ENCODE measurements at regions not wholly inside any gene's neighbourhood (a gene's known extent, or its start where the extent isn't known, plus 50 kb on each side); places are given as distances from the start of the nearest gene placed in this dataset.

DNA sequence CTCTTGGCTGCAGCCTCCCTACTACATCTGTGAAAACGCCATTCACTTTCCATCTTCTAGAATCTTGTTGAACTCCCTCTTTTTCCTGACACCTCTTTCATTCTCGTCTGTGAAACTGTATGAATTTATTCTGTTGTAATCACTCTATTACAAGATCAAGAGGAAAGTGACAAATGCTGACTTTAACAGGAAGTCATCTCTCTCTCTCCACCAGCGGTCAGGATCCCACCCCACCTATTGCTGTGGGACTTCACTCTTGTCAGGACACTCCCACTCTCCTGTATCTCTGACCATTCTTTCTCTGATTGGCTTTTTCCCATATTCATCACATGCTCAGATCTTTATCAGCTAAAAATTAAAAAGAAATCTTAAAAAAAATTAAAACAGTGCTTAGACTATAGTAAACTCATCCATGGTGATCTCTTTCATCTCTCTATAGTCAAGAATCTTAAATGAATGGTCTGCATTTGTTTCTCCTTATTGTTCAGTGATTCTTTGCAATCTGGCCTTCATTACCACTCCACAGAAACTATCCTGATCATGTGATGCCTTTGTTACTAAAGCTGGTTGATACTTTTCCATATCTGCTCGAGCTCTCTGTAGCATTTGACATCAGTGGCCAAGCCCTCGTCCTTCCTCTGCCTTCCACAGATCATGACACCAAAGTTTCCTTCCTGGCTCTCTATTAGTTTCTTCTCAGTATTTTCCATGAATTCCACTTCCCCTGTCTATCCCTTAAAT, 113.6 kb downstream of the UCHL5 start:
- DNase-seq (ENCODE audit: low read depth), result no peak

DNA sequence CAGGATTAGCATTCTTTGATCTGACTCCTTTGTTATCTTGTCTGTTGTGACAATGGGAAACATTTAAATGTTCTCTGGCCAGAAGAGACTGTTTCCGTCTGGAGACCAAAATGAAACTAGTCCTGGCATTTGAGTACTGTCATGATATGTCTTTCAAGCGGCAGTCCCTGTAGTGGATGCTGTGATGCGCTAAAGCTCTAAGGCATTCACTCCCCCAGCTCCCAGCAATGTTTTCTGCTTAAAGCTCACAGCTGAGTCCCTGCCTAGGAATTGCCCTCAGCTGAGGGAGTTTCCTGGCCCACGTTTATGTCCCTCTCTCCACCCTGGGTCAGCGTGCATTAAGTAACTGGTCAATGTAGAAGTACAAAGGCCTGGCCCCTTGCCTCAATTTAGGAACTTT, 109.4 kb downstream of the UCHL5 start:
- no peak for DNase-seq (ENCODE audit: low read depth)

DNA sequence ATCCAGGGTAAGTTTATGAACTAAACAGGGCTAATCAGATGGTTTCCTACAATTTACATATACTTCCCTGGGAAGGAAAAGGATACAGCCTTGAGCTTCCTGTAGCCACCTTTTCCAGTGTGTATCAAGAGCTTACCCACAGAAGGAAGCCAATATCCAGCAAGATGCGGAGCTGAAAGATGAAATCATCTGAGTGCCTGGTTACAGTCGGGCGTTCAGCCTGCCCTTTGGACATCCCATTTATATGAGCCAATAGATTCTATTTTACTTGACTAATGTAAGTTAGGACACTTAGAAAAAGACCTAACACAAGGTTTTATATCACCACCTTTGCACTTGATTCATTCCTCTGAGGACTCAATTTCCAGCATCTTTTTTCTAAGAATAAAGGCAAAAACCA, 108.2 kb downstream of the UCHL5 start:
- no peak for DNase-seq (ENCODE audit: low read depth)

DNA sequence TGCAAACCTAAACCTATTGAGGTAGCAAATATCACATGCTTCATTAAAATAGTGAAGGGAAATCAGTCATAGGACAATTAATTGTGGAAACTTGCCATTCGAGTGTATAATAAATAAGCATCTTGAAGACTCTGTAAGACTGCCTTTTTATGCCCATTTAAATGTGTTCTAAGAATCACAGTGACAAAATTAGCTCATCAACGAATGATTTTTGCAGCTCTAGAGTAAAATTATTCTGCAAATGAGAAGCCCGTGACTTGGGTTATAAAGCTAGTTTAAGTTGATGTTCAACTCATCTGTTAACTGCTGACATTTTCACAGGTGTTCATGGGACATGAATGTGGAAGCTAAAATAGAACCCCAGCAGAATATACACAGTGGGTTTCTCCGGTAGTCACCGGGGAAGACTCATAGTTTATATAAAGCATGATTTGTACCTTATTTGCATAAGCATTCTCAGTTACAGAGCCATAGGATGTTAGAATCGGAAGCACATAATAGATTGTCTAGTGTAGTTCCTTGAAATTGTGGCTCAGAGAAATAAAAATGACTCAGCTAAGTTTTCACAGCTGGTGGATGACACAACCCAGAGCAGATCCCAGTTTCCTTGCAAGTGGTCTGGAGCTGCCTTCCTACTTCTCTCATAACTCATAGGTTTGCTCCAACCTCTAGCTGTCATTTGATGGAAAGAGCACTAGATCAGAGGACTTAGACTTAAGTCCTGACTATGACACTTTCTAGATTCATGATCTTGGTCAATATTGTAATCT, 107.3 kb downstream of the UCHL5 start:
- peak; percentile 79 for DNase-seq (ENCODE audit: low read depth)

DNA sequence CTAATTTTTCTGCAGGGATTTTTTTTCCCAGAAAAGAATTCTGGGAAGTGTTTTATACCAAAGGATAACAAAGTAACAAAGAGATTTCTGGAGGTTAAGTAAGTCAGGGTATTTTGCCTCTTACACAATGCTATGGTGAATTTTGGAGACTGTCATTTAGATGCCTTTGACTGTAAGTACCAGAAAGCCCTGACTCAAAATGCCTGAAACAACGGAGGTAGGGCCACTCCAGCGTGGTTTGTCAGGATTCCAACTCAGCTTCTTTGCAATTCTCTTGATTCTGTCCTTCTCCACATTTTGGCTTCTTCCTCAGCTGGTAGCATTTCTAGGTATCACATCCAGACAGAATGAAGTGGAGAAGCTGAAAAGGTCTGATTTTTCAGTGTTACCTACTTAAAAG, 106.5 kb downstream of the UCHL5 start:
- peak; percentile 6 for DNase-seq (ENCODE audit: low read depth)

DNA sequence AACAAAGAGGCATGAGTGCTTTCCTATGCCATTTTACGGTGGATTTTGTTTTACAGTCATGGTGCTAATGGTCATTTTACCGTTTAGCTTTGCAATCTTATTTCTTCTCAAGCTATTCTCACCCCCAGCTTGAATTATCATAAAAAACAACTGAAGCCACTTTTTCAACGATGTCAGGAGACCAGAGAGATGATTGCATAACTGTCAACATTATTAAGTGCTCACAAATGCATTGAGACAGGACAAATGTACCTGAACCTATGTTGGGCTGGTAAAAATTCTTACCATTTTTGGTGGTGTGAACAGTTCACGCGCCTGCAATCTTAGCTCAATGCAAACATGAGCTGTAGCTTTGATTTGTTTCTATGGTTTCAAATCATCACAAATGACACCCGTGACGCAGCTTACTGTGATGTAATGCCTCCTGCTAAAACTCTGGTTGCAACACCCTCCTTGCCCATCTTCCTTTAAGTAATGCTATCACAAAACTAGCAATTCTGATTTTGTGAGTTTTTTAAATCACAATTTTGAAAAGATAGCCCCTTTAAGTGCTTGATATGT, 104.4 kb downstream of the UCHL5 start:
- DNase-seq (ENCODE audit: low read depth), result no peak

DNA sequence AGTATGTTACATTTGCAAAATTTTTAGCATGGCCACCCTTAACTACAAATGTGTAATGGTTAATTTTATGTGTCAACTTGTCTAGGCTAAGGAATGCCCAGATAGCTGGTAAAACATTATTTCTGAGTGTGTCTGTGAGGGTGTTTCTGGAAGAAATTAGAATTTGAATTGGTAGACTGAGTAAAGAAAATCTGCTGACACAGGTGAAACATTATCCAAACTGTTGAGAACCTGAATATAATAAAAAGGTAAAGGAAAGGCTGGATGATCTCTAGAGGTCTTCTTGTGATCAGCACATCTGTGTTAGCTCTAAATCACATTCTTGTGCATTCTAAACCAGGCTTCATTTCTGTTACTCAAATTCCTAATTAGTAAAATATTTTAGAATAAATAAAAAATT, 100.8 kb downstream of the UCHL5 start:
- DNase-seq (ENCODE audit: low read depth), result no peak

DNA sequence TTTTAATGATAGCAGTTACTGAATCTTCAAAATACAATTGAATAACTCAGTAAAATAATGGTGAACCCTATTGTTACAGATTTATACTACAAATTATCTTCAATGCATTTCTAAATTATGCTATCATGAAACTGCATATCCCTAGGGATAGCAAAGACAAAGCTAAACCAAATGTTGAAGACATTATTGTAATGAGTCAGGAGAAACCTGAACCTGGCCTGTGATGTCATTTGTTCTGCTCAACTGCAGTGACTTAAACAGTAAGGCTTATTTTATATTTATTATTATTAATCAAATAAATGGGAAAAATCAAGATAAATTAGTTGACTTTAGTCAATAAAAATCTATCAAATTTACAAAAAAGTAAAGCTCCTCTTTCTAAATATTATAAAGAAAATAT, 100.3 kb downstream of the UCHL5 start:
- DNase-seq (ENCODE audit: low read depth), result no peak

DNA sequence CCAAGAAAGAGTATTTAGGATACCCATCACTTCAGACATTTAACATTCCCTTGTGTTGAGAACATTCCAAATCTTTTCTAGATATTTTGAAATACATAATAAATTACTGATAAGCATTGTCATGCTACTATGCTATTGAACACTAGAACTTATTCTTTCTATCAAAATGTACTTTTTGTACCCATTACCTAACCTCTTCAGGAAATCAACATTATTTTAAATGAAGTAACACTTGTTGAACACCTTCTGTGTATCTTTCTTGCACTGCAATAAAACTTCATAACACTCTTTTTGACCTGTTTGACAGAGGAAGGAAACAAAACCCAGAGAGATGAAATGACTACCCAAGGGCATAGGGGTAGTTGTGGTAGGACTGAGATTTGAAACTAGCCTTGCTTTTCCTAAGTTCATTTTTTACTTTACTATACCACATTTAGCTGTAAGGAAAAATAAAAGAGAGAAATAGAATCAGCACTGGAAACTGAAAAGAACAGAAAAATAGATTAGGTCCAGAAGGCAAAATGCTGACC, 99.4 kb downstream of the UCHL5 start:
- no peak for DNase-seq (ENCODE audit: low read depth)

Data from Daoy (cell line).